Brain microvascular endothelial cell (primary cell): ENCODE measurements at regions not wholly inside any gene's neighbourhood (a gene's known extent, or its start where the extent isn't known, plus 50 kb on each side); places are given as distances from the start of the nearest gene placed in this dataset.

Experiments
- DNase-seq: peaks from one replicate; pipeline ENCODE4 v3.0.0-alpha.2; 2020
- H3K27ac ChIP-seq: fragments of 250-450 bp; sonication (Bioruptor Pico); 2 replicates; pipeline ENCODE4 v1.5.1; 2020; ENCODE audit warnings: mild to moderate bottlenecking, moderate library complexity
- H3K27me3 ChIP-seq: fragments of 250-450 bp; sonication (Bioruptor Pico); replicated peaks from 2 replicates; pipeline ENCODE4 v1.5.1; 2020; ENCODE audit warnings: mild to moderate bottlenecking
- H3K36me3 ChIP-seq: fragments of 250-450 bp; sonication (Bioruptor Pico); replicated peaks from 2 replicates; pipeline ENCODE4 v1.5.1; 2020; ENCODE audit warnings: mild to moderate bottlenecking
- H3K4me3 ChIP-seq: 2 replicates; pipeline ENCODE4 v1.5.1; 2011; ENCODE audit warnings: low read depth, mild to moderate bottlenecking, control low read depth, low read length, moderate library complexity
- in situ Hi-C: cut with HindIII; loops from 2 replicates; pipeline ENCODE4 v1.10.0; 2017; ENCODE audit warnings: low sequenced_read_pairs, low pct_ligation_motif_present
- TF ChIP-seq, protein P1 (sequence below): IDR thresholded peaks from 2 replicates; pipeline ENCODE4 v1.5.1; 2011; ENCODE audit warnings: low read depth, mild to moderate bottlenecking, moderate library complexity, low read length, control low read depth, inconsistent platforms; ENCODE audit errors: missing control alignments

DNA sequence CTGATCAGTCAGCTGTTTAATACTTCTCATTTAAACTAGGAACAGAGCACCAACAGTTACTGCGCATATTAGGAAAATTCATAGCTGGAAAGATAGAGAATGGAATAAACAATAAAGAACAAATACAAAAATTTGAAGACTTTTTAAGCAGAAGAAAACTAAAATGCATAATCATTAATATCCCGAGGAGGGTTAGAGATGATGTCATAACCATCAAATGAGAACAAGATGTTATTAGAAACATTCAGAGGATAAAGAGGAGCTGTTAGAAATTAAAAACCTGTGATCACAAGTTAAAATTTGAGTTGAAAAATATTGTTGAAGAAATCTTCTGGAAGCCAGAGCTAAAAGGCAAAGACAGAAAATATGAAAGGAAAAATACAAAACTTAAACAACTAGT lies 54.0 kb upstream of the ALKAL2 start:
- H3K36me3 ChIP-seq = no peaks in the 10 kb centered on the region
- DNase-seq = no peak
- no peak overlapping the region for H3K4me3 ChIP-seq
- TF ChIP-seq, protein P1, sequence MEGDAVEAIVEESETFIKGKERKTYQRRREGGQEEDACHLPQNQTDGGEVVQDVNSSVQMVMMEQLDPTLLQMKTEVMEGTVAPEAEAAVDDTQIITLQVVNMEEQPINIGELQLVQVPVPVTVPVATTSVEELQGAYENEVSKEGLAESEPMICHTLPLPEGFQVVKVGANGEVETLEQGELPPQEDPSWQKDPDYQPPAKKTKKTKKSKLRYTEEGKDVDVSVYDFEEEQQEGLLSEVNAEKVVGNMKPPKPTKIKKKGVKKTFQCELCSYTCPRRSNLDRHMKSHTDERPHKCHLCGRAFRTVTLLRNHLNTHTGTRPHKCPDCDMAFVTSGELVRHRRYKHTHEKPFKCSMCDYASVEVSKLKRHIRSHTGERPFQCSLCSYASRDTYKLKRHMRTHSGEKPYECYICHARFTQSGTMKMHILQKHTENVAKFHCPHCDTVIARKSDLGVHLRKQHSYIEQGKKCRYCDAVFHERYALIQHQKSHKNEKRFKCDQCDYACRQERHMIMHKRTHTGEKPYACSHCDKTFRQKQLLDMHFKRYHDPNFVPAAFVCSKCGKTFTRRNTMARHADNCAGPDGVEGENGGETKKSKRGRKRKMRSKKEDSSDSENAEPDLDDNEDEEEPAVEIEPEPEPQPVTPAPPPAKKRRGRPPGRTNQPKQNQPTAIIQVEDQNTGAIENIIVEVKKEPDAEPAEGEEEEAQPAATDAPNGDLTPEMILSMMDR = no peak
- in situ Hi-C loops = no loop called here
- H3K27me3 ChIP-seq = no peaks in the 10 kb centered on the region
- H3K27ac ChIP-seq = no peak overlapping the region

GRCh38 chr2:341017-341542 lies 53.2 kb upstream of the ALKAL2 start:
- Histone ChIP-seq H3K27ac (no peak overlapping the region), H3K36me3 (no peaks in the 10 kb centered on the region), H3K27me3 (no peaks in the 10 kb centered on the region), H3K4me3 (no peak overlapping the region)
- no peak for DNase-seq
- TF ChIP-seq, protein P1 = no peak
- in situ Hi-C loops = no loop called here
